ENCODE measurements at regions not wholly inside any gene's neighbourhood (a gene's known extent, or its start where the extent isn't known, plus 50 kb on each side); places are given as distances from the start of the nearest gene placed in this dataset.
"Not testable (repeated sequence)": the region's sequence is repeated elsewhere in the genome, so short reads cannot be mapped to it uniquely, and the experiment has no call there.

DNA sequence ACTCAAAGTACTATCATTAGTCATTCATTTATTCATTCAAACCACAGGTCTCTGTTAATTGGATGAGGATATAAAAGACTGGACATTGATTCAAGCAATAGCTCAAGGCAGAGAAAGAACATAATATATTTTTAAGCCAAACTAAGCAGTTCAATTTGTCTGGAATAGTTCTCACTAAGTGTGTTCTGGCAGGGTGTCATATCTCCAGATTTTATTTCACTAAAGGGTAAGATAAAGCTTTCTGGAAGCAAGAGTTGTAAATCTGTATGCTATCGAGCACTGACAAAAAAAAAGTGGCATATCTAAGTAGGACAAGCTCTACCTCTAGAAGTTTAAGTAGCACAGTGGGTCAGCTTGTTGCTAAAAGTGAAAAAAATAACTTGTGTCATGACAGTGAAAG lies 375.6 kb downstream of the TUSC1 start:
- Mint-ChIP-seq H3K4me3 (no peak overlapping the region), H3K36me3 (no peaks in the 10 kb centered on the region), H3K27me3 (no peaks in the 10 kb centered on the region), H3K9me3 (peaks cover 7% of the 10 kb centered on the region), H3K27ac (no peak overlapping the region), H3K4me1 (ENCODE audit: low read depth in 2 of 2) (no peaks in the 10 kb centered on the region)
- no peak for DNase-seq (ENCODE audit: low spot score)
- no peak for ATAC-seq

DNA sequence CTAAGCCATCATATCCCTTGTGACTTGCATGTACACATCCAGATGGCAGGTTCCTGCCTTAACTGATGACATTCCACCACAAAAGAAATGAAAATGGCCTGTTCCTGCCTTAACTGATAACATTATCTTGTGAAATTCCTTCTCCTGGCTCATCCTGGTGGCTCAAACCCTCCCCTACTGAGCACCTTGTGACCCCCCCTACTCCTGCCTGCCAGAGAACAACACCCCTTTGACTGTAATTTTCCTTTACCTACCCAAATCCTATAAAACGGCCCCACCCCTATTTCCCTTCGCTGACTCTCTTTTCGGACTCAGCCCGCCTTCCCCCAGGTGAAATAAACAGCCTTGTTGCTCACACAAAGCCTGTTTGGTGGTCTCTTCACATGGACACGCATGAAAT lies 390.0 kb downstream of the TUSC1 start:
- ATAC-seq, H3K4me3 Mint-ChIP-seq: not testable (repeated sequence)

DNA sequence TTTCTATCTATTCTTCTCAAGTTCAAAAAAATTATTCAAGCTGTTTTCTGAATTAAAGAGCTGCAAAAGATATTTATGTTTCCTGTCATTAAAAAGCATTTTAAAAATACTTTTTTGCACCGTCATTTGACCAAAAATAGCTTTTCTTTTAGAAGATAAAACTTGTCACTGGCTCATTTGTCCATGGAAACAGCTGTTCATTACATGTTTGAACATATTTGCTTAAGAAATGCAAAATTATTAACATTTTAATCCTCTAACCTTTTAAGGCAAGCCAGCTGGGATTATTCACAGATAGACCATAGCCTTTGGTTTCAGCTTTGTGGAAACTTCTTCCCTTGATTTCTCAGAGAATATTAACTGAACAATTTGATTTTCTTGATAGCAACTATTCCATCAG lies 393.9 kb downstream of the TUSC1 start:
- ATAC-seq = no peak
- H3K36me3 Mint-ChIP-seq = peaks cover 11% of the 10 kb centered on the region

More for the DNA sequence above, 390.0 kb downstream of the TUSC1 start:
- H3K27me3 Mint-ChIP-seq; H3K4me1 Mint-ChIP-seq (ENCODE audit: low read depth in 2 of 2); DNase-seq (ENCODE audit: low spot score); H3K27ac Mint-ChIP-seq: not testable (repeated sequence)
- peaks cover 13% of the 10 kb centered on the region for H3K36me3 Mint-ChIP-seq
- peaks cover 20% of the 10 kb centered on the region for H3K9me3 Mint-ChIP-seq

DNA sequence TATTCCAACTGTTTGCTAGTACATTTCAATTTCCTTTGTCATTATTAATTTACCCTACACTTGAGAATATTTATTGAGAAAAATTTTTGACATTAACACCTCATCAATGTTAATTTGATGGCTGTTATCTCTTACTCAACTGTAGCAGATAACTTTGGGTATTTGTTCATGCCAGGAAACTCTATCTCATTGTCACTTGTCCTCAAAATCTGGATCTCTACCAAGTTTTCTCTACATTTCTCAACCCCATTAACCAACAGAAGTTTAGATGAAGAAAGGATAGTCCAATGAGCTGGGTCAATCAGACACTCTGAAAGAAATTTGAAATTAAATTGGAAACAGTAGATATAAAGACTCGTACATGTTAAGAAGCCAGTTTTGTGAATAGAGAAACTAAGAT lies 395.3 kb downstream of the TUSC1 start:
- Mint-ChIP-seq H3K27ac (no peak overlapping the region), H3K9me3 (peaks cover 6% of the 10 kb centered on the region), H3K27me3 (no peaks in the 10 kb centered on the region), H3K4me3 (no peak overlapping the region), H3K4me1 (ENCODE audit: low read depth in 2 of 2) (no peaks in the 10 kb centered on the region), H3K36me3 (no peaks in the 10 kb centered on the region)
- no peak for ATAC-seq
- no peak for DNase-seq (ENCODE audit: low spot score)

More for the DNA sequence above, 393.9 kb downstream of the TUSC1 start:
- no peak for DNase-seq (ENCODE audit: low spot score)
- Mint-ChIP-seq H3K4me1 (ENCODE audit: low read depth in 2 of 2) (no peaks in the 10 kb centered on the region), H3K4me3 (no peak overlapping the region), H3K9me3 (peaks cover 19% of the 10 kb centered on the region), H3K27me3 (no peaks in the 10 kb centered on the region), H3K27ac (no peak overlapping the region)

DNA sequence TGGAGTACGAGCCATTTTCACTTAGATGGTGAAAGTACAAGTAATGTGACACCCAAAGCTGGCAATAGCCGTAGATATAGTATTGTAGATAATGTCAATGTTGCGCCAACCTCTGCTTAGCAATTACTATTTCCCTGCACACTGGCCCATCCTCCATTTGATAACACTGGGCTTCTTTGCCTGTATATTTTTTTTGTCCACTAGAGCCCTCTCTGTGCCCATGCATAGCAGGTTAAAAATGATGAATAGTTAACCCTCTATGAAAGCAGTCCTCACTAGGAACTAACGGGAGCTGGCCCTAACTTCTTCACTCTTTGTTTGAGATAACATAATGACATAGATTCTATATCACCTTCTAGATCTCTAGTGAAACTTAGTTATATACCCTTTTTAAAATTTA lies 416.8 kb downstream of the TUSC1 start:
- H3K9me3 Mint-ChIP-seq = peaks cover 23% of the 10 kb centered on the region
- no peak overlapping the region for H3K27ac Mint-ChIP-seq
- no peak overlapping the region for H3K4me3 Mint-ChIP-seq
- no peaks in the 10 kb centered on the region for H3K27me3 Mint-ChIP-seq
- H3K36me3 Mint-ChIP-seq = peaks cover 8% of the 10 kb centered on the region
- no peak for DNase-seq (ENCODE audit: low spot score)
- ATAC-seq = no peak
- H3K4me1 Mint-ChIP-seq (ENCODE audit: low read depth in 2 of 2) = no peaks in the 10 kb centered on the region

DNA sequence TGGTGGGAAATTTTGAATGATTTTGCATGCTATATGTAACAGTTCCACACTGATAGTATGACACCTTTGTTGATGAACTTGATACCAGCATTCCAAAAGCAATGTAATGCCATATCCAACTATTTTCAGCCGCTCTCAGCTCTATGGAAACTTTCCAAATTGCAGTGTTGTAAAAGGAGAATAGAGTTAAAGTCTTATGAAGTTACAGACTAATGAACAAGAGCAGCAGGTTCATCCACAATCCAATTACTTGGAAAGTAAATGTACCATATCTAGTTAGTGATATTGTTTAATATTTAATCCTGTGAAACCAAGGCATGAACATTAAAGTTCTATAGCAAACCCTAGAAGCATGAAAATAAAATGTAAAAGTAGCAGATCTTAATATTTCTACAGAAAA lies 418.2 kb downstream of the TUSC1 start:
- H3K36me3 Mint-ChIP-seq = peaks cover 8% of the 10 kb centered on the region
- no peak overlapping the region for H3K4me3 Mint-ChIP-seq
- no peaks in the 10 kb centered on the region for H3K4me1 Mint-ChIP-seq (ENCODE audit: low read depth in 2 of 2)
- DNase-seq (ENCODE audit: low spot score) (no peak), ATAC-seq (no peak)
- H3K27me3 Mint-ChIP-seq = no peaks in the 10 kb centered on the region
- no peak overlapping the region for H3K27ac Mint-ChIP-seq
- H3K9me3 Mint-ChIP-seq = peaks cover 23% of the 10 kb centered on the region

DNA sequence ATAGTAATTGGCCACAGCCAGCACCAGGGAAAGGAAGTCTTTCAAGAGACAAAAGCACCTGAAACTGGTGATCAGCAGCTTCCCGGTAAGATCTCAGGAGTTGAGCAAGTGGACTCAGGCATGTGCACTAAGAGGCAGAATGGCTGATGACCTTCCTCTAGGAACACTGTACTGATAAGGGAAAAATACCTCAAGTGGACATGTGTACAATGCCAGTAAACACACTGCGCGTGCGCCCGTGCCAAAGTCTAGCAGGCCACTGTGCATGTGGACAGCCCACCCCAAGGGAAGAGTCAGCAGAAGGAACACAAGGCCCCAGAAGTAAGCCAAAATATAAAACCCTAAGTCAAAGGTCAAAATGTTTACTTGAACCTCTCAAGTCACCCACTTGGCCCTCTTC lies 423.0 kb downstream of the TUSC1 start:
- Mint-ChIP-seq H3K9me3 (peaks cover 11% of the 10 kb centered on the region), H3K4me3 (no peak overlapping the region), H3K27me3 (no peaks in the 10 kb centered on the region)

DNA sequence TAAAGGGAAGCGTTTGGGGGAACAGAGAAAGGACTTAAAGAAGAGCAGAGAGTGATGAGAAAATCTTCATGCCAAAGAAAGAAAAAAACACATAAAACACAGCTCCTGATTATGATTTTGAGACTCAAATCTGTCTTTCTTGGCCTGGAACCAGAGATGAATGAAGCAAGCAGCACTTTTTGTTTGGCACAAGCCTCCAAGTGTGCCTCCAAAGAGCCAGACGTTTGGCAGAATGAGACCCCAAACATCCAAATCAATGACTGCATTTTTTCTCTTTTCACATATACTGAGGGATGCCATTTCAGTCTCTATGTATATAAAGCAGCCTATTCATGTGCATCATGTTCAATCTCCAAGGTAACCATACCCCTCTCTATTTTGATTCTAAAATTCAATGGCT lies 424.2 kb downstream of the TUSC1 start:
- Mint-ChIP-seq H3K27ac (no peak overlapping the region), H3K4me3 (no peak overlapping the region), H3K4me1 (ENCODE audit: low read depth in 2 of 2) (no peaks in the 10 kb centered on the region), H3K9me3 (peaks cover 14% of the 10 kb centered on the region), H3K27me3 (no peaks in the 10 kb centered on the region), H3K36me3 (no peaks in the 10 kb centered on the region)
- DNase-seq (ENCODE audit: low spot score) = no peak
- ATAC-seq = no peak

More for the DNA sequence above, 423.0 kb downstream of the TUSC1 start:
- ATAC-seq (no peak), DNase-seq (ENCODE audit: low spot score) (no peak)
- H3K4me1 Mint-ChIP-seq (ENCODE audit: low read depth in 2 of 2) = no peaks in the 10 kb centered on the region
- H3K36me3 Mint-ChIP-seq = no peaks in the 10 kb centered on the region
- no peak overlapping the region for H3K27ac Mint-ChIP-seq

DNA sequence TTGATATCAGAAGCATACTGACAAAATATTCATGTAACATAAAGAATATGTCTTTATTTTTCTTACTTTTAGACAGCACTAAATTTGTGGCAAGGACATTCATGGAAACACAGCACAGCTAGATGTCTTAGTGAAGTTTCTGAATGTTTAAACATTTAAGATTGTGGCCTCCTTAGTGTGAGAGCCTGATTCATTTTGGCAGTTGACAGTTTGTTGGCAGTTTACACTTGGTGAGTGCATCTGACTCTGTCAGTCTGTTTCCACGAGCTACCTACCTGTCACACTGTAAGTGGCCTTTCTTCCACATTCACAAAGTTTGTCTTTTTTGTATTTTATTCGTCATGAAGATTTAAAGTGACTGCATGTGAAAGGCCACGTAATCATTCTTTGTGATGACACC lies 436.8 kb downstream of the TUSC1 start:
- Mint-ChIP-seq H3K36me3 (peaks cover 9% of the 10 kb centered on the region), H3K4me3 (no peak overlapping the region), H3K4me1 (ENCODE audit: low read depth in 2 of 2) (no peaks in the 10 kb centered on the region), H3K27me3 (no peaks in the 10 kb centered on the region), H3K9me3 (peaks cover 17% of the 10 kb centered on the region), H3K27ac (no peak overlapping the region)
- DNase-seq (ENCODE audit: low spot score) (no peak), ATAC-seq (no peak)

DNA sequence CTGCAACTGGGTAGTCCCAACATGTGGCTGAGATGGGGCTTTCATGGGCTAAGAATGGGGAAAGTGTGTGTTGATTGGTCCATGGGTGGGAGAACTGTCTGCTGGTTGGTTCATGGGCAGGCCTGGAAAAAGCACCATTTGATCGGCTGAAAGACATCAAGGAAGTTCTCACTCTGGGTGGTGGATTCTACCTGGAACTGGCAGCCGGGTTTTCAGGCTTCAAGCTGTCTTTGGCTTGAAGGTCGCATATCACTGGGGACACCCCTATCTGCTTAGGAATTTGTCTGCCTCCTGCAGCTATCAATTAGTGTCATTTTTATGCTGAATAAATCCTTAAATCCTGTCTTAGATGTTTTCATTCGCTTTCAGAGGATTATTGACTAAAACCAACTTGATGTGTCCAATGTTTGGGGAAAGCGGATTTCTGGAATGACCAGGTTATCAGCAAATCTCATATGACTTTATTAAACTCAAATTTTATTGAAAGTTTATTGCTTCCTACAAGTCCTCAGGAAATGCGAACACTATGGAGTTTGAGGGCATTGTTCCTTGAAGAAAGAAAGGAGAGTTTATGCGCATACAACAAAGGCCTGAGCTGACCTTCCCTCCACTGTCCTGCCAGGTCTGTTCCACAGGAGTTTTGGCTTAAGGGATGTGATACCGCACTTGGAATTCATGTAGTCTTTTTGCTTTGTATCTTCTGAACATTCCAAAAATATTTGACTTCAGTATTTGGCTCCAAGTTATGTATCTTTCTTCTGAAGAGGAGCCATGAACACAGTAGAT lies 451.1 kb downstream of the TUSC1 start:
- DNase-seq (ENCODE audit: low spot score) (no peak), ATAC-seq (no peak)
- H3K27me3 Mint-ChIP-seq = no peaks in the 10 kb centered on the region
- no peak overlapping the region for H3K27ac Mint-ChIP-seq
- H3K9me3 Mint-ChIP-seq = peaks cover 21% of the 10 kb centered on the region
- no peak overlapping the region for H3K4me3 Mint-ChIP-seq
- H3K4me1 Mint-ChIP-seq (ENCODE audit: low read depth in 2 of 2) = no peaks in the 10 kb centered on the region
- H3K36me3 Mint-ChIP-seq = peaks cover 9% of the 10 kb centered on the region

DNA sequence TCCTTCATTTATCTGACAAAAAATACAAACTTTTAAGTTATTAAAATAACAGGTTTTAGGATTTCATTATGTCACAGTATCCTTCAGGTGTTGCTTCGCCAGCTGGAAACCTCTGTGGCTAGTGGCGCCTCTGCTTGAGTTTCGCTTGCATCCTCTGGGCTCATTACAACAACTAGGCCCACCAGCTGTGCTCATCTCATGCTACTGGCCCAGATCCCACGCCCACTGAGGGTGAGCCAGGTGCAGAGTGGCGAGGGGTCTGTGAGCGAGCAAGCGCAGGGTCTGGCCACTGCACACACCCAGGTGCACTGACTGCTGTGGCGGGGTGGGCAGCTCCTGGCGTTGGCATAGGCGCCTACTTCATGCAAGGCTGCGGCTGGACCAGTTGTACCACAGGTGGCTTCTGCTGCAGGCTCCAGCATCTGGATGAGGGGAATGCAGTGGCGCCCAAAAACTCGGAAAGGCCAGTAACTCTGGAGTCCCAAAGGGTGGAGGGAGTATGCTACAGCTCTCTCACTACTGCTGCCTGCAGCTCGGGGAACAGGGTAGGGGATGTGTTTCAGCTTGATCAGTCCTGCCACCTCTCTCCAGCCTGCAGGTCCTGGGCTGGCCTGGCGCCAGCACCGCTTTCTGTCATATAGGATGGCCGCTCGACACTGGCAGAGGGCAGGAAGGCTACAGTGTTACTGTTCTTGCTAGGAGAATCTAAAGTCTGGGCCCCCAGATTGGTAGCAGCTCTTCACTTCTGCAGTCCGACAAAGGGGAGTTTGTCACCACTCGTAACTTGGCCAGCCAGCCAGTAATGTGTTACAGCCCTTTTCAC lies 452.1 kb downstream of the TUSC1 start:
- peak in 1 of 2 donors; percentile 20 for ATAC-seq
- H3K36me3 Mint-ChIP-seq = peaks cover 9% of the 10 kb centered on the region
- H3K4me3 Mint-ChIP-seq = no peak overlapping the region
- H3K27ac Mint-ChIP-seq = no peak overlapping the region
- no peak for DNase-seq (ENCODE audit: low spot score)
- no peaks in the 10 kb centered on the region for H3K27me3 Mint-ChIP-seq
- H3K4me1 Mint-ChIP-seq (ENCODE audit: low read depth in 2 of 2) = no peaks in the 10 kb centered on the region
- peaks cover 20% of the 10 kb centered on the region for H3K9me3 Mint-ChIP-seq

DNA sequence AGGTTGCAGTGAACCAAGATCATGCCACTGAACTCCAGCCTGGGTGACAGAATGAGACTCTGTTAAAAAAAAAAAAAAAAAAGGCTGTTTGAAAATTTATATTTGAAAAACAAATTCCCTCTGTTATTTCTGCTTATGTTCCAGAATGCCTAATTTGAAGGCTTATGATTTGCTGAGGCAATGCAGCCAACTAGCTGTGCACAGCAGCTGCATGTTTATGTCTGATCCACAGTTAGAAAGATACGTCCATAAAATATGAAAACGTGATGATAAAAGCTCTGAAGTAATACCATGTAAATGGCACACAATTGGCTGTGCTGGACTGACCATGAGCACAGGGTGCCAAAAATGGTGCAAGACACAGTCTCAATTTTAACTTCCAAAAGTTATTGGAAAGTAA lies 453.2 kb downstream of the TUSC1 start:
- no peaks in the 10 kb centered on the region for H3K36me3 Mint-ChIP-seq
- H3K4me1 Mint-ChIP-seq (ENCODE audit: low read depth in 2 of 2) = no peaks in the 10 kb centered on the region
- peaks cover 14% of the 10 kb centered on the region for H3K9me3 Mint-ChIP-seq
- no peaks in the 10 kb centered on the region for H3K27me3 Mint-ChIP-seq
- DNase-seq (ENCODE audit: low spot score) = no peak
- H3K27ac Mint-ChIP-seq = no peak overlapping the region
- no peak overlapping the region for H3K4me3 Mint-ChIP-seq
- ATAC-seq = no peak

DNA sequence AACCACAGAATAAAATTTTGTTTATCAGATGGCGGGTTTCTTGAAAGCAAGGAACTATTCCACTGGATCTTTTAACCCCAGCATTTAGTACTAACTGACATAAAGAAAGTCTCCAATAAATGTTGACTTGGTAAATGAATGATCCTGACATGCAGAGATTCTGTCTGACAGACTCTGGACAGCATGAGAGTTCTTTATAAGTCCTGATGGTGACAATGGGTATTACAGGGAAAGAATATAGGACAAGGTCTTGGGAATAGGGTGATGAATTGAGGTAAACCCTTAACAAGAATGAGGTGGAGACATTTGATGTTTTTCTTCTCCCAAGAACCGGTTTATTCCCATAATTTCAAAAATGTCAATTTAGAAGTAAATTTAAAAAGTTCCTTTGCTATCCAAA lies 453.9 kb downstream of the TUSC1 start:
- H3K36me3 Mint-ChIP-seq = no peaks in the 10 kb centered on the region
- H3K9me3 Mint-ChIP-seq = peaks cover 9% of the 10 kb centered on the region
- no peaks in the 10 kb centered on the region for H3K27me3 Mint-ChIP-seq
- no peak overlapping the region for H3K27ac Mint-ChIP-seq
- DNase-seq (ENCODE audit: low spot score) (no peak), ATAC-seq (no peak)
- no peaks in the 10 kb centered on the region for H3K4me1 Mint-ChIP-seq (ENCODE audit: low read depth in 2 of 2)
- no peak overlapping the region for H3K4me3 Mint-ChIP-seq

DNA sequence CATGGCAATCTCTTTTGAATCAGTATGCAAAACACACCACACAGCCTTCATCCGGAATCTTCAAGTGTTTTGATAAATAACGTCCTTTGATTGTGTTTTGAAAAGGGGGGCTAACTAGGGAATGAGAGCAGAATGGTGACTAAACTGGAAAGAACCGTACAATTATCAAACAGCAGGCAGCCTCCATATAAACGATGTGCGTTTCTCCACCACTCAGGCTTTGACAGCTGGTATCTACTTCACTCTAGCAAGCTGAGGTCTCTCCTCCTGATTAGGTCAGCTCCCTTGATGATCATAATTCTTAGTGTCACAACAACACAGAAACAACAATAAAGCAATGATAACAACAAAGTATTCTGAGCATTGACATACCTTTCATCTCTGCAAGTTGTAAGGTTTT lies 465.9 kb downstream of the TUSC1 start:
- Mint-ChIP-seq H3K4me1 (ENCODE audit: low read depth in 2 of 2) (no peaks in the 10 kb centered on the region), H3K27me3 (no peaks in the 10 kb centered on the region), H3K27ac (no peak overlapping the region), H3K9me3 (peaks cover 12% of the 10 kb centered on the region), H3K4me3 (no peak overlapping the region), H3K36me3 (peaks cover 5% of the 10 kb centered on the region)
- DNase-seq (ENCODE audit: low spot score) (no peak), ATAC-seq (no peak)
